Activated T-helper 2 cell treated with anti-CD3 and anti-CD28 coated beads, Interferon-gamma antibody, Interleukin-2, Interleukin-4, amounts not matched to agents 10 μg/mL and 5 μg/mL and 100 μg/mL, durations not matched to agents 14 hours and 24 hours and 36 hours (primary cell): ENCODE measurements at regions not wholly inside any gene's neighbourhood (a gene's known extent, or its start where the extent isn't known, plus 50 kb on each side); places are given as distances from the start of the nearest gene placed in this dataset.
"Not testable (repeated sequence)": the region's sequence is repeated elsewhere in the genome, so short reads cannot be mapped to it uniquely, and the experiment has no call there.

ENCODE experiments used
- DNase-seq: peaks from one replicate; pipeline ENCODE4 v3.0.0; 2021; ENCODE audit warnings: low spot score
- H3K27ac Mint-ChIP-seq: one replicate; pipeline ENCODE4 v1.8.0; 2021; ENCODE audit warnings: mixed read lengths
- H3K27me3 Mint-ChIP-seq: one replicate; pipeline ENCODE4 v1.8.0; 2021; ENCODE audit warnings: low read depth, mixed read lengths
- H3K36me3 Mint-ChIP-seq: one replicate; pipeline ENCODE4 v1.8.0; 2021; ENCODE audit warnings: low read depth, mixed read lengths
- H3K4me1 Mint-ChIP-seq: one replicate; pipeline ENCODE4 v1.8.0; 2021; ENCODE audit warnings: low read depth, mixed read lengths
- H3K4me3 Mint-ChIP-seq: one replicate; pipeline ENCODE4 v1.8.0; 2021; ENCODE audit warnings: low read depth, mild to moderate bottlenecking, moderate library complexity, mixed read lengths
- H3K9me3 Mint-ChIP-seq: one replicate; pipeline ENCODE4 v1.8.0; 2021; ENCODE audit warnings: mixed read lengths
- intact Hi-C: fragments of 100-400 bp; cut with micrococcal nuclease; formaldehyde crosslinking; loops from one replicate; pipeline ENCODE4 v1.15.1; 2023

DNA sequence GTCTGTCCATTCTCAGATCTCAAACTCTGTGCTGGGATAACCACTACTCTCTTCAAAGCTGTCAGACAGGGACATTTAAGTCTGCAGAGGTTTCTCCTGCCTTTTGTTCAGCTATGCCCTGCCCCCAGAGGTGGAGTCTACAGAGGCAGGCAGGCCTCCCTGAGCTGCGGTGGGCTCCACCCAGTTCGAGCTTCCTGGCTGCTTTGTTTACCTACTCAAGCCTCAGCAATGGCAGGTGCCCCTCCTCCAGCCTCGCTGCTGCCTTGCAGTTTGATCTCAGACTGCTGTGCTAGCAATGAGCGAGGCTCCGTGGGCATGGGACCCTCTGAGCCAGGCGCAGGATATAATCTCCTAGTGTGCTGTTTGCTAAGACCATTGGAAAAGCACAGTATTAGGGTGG lies 53.1 kb upstream of the HUNK start:
- H3K9me3 Mint-ChIP-seq, intact Hi-C loops, H3K36me3 Mint-ChIP-seq, DNase-seq, H3K4me1 Mint-ChIP-seq, H3K27ac Mint-ChIP-seq, H3K27me3 Mint-ChIP-seq, H3K4me3 Mint-ChIP-seq: not testable (repeated sequence)

DNA sequence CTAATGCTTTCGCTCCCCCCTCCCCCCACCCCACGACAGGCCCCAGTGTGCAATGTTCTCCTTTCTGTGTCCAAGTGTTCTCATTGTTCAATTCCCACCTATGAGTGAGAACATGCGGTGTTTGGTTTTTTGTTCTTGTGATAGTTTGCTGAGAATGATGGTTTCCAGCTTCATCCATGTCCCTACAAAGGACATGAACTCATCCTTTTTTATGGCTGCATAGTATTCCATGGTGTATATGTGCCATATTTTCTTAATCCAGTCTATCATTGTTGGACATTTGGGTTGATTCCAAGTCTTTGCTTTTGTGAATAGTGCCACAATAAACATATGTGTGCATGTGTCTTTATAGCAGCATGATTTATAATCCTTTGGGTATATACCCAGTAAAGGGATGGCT lies 58.5 kb upstream of the HUNK start:
- H3K36me3 Mint-ChIP-seq, H3K27ac Mint-ChIP-seq, DNase-seq, H3K4me1 Mint-ChIP-seq, H3K9me3 Mint-ChIP-seq, H3K27me3 Mint-ChIP-seq, intact Hi-C loops, H3K4me3 Mint-ChIP-seq: not testable (repeated sequence)

DNA sequence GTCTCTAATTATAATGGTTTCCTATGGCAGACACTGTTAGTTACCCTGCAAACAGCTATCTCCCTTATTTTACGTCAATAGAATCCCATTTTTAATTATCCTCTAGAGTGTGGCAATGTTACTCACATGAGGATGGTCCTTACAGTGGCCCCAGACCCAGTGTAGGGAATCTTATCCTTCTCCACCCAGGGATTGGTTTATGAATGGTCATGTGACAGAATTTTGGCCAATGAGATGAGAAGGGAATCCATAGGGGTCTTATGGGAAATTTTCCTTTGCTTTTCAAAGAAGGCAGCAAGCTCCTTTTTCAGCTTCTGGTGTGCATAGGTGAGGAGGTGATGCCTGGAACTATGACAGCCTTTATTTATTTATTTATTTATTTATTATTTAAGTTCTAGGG lies 59.0 kb upstream of the HUNK start:
- no peaks in the 10 kb centered on the region for H3K27me3 Mint-ChIP-seq
- no peak overlapping the region for H3K4me3 Mint-ChIP-seq
- H3K36me3 Mint-ChIP-seq = no peaks in the 10 kb centered on the region
- H3K4me1 Mint-ChIP-seq = no peaks in the 10 kb centered on the region
- DNase-seq = no peak
- H3K27ac Mint-ChIP-seq = no peak overlapping the region
- intact Hi-C loops = no loop called here
- no peaks in the 10 kb centered on the region for H3K9me3 Mint-ChIP-seq

DNA sequence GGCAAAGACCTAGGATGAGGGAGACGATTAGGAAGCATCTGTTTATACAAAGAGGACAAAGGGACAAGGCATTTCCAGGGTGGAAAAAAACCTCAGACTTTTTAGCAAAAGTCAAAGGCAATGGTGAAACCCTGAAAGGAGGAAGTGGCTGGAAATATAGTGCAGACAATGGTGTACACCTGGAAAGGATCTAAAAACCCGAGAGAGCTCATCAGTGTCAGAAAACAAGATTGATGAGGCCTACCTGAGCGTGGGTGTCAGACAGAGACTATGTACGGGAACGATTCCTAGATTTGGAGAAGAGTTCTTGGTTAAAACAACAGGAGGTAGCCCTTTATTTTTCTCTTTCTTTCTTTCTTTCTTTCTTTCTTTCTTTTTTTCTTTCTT lies 68.8 kb upstream of the HUNK start:
- Mint-ChIP-seq H3K4me1 (no peaks in the 10 kb centered on the region), H3K4me3 (no peak overlapping the region), H3K27ac (no peak overlapping the region), H3K9me3 (no peaks in the 10 kb centered on the region), H3K36me3 (no peaks in the 10 kb centered on the region), H3K27me3 (peaks cover 4% of the 10 kb centered on the region)
- intact Hi-C loops = no loop called here
- no peak for DNase-seq

DNA sequence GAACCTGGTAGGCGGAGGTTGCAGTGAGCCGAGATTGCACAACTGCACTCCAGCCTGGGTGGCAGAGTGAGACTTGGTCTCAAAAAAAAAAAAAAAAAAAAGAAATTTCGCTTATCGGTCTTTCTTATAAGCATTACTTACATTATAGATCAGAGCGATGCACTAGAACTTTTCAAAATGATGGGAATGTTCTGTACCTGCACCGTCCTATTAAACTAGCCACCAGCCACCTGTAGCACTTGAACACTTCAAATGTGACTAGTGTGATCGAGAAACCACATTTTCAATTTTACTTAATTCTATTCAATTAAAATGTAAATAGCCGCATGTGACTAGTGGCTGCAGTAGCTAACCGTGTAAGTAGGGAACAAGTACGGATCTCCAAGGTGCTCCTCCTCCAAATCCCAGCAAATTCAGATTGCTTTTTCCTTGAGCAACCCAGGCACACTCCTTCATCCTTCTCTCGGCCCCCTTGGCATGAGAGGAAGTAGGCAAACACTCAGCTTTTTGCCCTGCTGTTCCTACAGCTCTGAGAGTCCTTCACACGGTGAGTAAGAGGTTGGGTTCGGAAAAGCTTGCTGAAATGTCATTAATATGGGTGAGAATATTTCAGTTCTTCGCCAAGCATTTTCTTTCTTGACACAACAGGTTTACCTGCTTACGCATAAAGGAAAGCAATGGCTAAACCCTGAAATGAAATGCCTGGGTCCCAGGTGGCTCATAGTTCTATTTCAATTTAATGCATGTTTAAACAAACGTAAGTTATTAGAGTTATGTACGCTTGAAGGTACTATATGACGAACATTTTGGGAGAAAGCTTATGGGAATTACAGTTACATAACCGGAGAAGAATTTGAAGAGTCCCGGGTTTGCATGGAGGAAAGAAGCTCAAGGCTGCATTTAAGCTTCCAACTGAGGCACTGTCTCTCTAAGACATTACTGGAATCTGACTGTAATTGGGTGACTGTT lies 69.5 kb upstream of the HUNK start:
- no peaks in the 10 kb centered on the region for H3K36me3 Mint-ChIP-seq
- H3K27ac Mint-ChIP-seq = no peak overlapping the region
- intact Hi-C loops = no loop called here
- H3K4me3 Mint-ChIP-seq = no peak overlapping the region
- H3K27me3 Mint-ChIP-seq = peaks cover 4% of the 10 kb centered on the region
- H3K9me3 Mint-ChIP-seq = no peaks in the 10 kb centered on the region
- DNase-seq = no peak
- H3K4me1 Mint-ChIP-seq = no peaks in the 10 kb centered on the region

DNA sequence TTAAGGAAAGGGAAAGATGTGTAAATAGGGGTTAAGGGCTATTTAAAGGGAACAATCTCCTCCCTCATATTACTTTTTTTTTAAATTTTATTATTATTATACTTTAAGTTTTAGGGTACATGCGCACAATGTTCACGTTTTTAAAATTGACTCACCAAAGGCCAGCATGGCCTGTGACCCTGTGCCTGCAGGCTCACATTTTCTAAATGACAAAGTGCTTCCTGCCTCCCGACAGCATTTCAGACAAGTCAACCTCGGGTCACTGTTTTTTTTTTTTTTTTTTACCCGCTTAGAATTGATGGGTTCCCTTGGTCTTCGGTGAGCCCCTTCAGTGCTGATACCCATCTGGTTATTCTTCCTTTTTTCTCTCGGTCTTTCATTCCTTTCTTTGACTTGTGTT lies 70.4 kb upstream of the SCAF4 start:
- Mint-ChIP-seq H3K9me3 (no peaks in the 10 kb centered on the region), H3K36me3 (no peaks in the 10 kb centered on the region), H3K4me3 (no peak overlapping the region), H3K4me1 (no peaks in the 10 kb centered on the region), H3K27ac (no peak overlapping the region), H3K27me3 (peaks cover 4% of the 10 kb centered on the region)
- intact Hi-C loops = no loop called here
- DNase-seq = no peak

DNA sequence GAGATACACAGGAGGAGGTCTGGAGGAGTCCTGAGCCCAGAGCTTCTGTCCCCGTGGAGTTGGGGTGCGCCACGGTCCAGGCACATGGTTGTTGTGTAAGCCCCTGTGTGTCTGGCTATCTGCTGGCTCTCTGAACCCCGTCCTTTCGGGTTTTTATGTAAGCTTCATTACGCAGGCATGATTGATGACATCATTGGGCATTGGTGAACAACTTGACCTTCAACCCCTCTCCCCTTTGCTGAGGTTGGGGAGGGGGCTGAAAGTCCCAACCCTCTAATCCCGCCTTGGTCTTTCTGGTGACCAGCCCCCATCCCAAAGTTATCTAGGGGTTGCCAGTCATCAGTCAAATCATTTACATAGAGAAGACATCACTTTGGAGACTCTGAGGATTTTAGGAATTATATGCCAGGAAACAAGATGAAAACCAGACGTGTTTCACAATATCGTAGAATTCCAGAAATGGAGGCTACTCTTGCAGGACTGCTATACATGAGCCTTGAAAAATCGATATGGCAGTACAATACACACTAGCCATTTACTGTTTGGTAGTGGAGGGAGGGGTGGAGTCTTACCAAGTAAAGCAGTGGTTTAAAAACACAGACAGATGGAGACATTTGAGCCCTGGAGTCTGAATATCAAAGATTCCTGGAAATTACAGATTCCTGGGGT lies 69.8 kb upstream of the SCAF4 start:
- Mint-ChIP-seq H3K4me3 (no peak overlapping the region), H3K4me1 (no peaks in the 10 kb centered on the region), H3K27ac (no peak overlapping the region), H3K9me3 (no peaks in the 10 kb centered on the region), H3K27me3 (peaks cover 4% of the 10 kb centered on the region), H3K36me3 (no peaks in the 10 kb centered on the region)
- intact Hi-C loops = no loop called here
- no peak for DNase-seq

DNA sequence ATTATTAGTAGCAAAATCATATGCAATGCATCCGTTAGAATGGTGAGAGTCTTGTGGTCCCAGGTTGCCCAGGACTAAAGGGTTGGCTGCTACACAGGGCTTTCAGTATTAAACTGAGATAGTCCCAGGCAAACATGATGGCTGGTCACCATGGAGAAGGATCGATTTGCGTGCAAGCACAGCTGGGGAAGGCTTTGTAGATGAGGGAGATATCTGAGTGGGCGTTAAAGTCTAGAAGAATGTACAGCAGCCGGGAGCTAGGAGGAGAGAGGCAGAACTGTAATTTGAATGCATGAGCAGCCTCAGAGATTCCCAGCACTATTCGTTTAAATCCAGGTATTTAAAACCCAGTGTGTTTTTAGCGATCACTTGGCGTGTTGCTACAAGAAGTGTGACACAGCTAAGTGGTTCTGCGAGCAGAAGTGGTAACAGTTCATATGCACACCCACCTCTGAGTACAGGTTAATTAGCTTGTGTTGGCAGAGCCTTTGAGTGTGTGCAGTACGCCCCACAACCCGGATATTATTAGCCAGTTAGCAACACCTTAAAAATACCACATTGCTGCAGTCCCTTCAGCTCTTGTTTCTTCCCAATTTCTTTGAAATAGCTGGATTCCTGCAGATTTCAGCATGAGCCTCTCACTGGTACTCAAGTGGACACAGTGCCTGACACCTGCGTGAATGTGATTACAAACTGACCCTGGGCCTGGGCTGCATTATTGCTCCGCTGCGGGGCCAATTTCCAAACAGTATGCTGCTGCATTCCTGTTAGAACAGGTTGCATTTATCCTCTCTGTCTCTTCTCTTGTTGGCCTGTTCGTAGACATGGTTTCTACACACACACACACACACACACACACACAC lies 67.2 kb upstream of the SCAF4 start:
- Mint-ChIP-seq H3K36me3 (no peaks in the 10 kb centered on the region), H3K4me1 (no peaks in the 10 kb centered on the region), H3K27me3 (peaks cover 4% of the 10 kb centered on the region), H3K4me3 (no peak overlapping the region), H3K9me3 (no peaks in the 10 kb centered on the region), H3K27ac (no peak overlapping the region)
- no peak for DNase-seq
- intact Hi-C loops = no loop called here

DNA sequence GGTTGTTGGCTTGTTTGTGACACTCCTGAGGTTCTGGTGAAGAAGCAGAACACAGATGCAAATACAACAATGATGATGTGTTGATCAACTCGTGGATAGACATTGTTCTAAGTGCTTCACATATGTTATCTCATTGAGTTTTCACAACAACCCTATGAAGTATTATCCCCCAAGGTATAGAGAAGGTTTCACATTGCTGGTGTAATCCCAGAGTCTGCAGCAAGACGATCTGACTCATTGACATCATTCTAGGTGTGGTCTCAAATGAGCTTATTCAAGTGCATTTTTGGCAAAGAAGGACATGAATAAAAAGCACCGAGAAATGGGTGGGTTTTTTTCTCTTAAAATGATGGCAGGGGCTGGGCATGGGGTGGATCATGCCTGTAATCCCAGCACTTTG lies 64.1 kb upstream of the SCAF4 start:
- no peaks in the 10 kb centered on the region for H3K9me3 Mint-ChIP-seq
- H3K4me1 Mint-ChIP-seq = no peaks in the 10 kb centered on the region
- intact Hi-C loops = no loop called here
- H3K27me3 Mint-ChIP-seq = no peaks in the 10 kb centered on the region
- no peak for DNase-seq
- H3K4me3 Mint-ChIP-seq = no peak overlapping the region
- no peaks in the 10 kb centered on the region for H3K36me3 Mint-ChIP-seq
- H3K27ac Mint-ChIP-seq = no peak overlapping the region

DNA sequence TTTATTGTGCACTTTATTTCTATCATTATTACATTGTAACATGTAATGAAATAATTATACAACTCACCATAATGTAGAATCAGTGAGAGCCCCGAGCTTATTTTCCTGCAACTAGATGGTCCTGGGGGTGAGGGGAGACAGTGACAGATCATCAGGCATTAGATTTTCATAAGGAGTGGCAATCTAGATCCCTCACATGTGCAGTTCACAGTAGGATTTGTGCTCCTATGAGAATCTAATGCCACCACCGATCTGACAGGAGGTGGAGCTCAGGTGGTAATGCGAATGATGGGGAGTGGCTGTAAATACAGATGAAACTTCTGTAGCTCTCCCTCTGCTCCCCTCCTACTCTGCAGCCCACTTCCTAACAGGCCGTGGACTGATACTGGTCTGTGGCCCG lies 58.5 kb upstream of the SCAF4 start:
- H3K36me3 Mint-ChIP-seq, intact Hi-C loops, H3K4me3 Mint-ChIP-seq, H3K4me1 Mint-ChIP-seq, H3K27ac Mint-ChIP-seq, H3K9me3 Mint-ChIP-seq, H3K27me3 Mint-ChIP-seq, DNase-seq: not testable (repeated sequence)

DNA sequence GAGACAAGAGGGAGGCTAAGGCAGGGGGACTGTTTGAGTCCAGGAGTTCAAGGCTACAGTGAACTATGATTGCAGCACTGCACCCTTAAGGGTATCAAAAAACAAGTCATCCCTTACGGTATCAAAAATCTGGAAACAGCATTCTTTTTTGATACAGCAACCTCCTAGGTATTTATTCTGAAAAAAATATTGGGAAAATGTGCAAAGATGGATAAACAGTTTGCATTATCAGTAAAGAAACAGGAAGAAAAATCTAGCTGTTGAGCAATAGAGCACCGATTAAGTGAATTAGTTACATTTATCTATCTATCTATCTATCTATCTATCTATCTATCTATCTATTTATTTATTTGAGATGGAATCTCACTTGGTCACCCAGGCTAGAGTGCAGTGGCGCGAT lies 56.7 kb upstream of the SCAF4 start:
- DNase-seq = no peak
- Mint-ChIP-seq H3K9me3 (peaks cover 4% of the 10 kb centered on the region), H3K36me3 (no peaks in the 10 kb centered on the region), H3K4me3 (no peak overlapping the region), H3K4me1 (no peaks in the 10 kb centered on the region), H3K27me3 (no peaks in the 10 kb centered on the region), H3K27ac (no peak overlapping the region)
- intact Hi-C loops = no loop called here

DNA sequence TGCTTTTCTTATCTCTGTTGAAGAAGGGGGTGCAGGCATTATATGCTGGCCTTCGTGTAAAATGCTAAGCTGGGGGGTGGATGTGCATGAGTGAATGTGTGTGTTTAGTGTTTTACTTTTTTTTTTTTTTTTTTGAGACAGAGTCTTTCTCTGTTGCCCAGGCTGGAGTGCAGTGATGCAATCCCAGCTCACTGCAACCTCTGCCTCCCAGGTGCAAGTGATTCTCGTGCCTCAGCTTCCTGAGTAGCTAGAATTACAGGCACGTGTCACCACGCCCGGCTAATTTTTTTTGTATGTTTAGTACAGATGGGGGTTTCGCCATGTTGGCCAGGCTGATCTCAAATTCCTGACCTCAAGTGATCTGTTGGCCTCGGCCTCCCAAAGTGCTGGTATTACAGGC lies 55.8 kb upstream of the SCAF4 start:
- intact Hi-C loops, H3K9me3 Mint-ChIP-seq, DNase-seq, H3K27me3 Mint-ChIP-seq, H3K27ac Mint-ChIP-seq, H3K4me3 Mint-ChIP-seq, H3K4me1 Mint-ChIP-seq, H3K36me3 Mint-ChIP-seq: not testable (repeated sequence)
